ENCODE measurements at regions not wholly inside any gene's neighbourhood (a gene's known extent, or its start where the extent isn't known, plus 50 kb on each side); places are given as distances from the start of the nearest gene placed in this dataset.

DNA sequence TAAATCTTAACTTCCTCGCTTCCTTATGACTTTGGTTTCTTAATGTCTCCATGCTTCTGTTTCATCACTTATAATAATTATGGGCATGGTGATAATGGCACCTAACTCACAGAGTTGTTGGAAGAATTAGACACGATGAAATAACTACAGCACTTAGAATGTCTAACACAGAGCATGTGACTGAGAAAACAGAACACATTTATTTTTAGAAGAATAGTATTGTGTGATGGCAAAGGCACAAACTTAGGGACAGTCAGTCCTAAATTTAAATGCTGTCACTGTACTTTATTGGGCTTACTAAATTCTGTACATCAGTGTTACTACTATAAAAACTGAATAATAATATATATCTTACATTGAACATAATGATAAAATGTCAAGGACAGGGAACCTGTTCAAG, 391.1 kb upstream of the JAG1 start:
- Histone ChIP-seq H3K4me1 (ENCODE audit: low read length) (peaks cover 7% of the 10 kb centered on the region), H3K79me2 (ENCODE audit: low read length) (no peaks in the 10 kb centered on the region), H3K4me3 (ENCODE audit: low read length) (no peak overlapping the region), H2AFZ (ENCODE audit: low read depth, low read length) (no peak overlapping the region), H4K20me1 (ENCODE audit: insufficient read depth, low read length) (peaks cover 4% of the 10 kb centered on the region; the same call in 1 of the 2 replicates), H3K27ac (ENCODE audit: low read length) (no peak overlapping the region), H3K36me3 (replicated peaks; ENCODE audit: low read depth, low read length) (no peaks in the 10 kb centered on the region), H3K4me2 (ENCODE audit: low read length) (no peak overlapping the region), H3K27me3 (ENCODE audit: low read depth, low read length) (peaks cover 66% of the 10 kb centered on the region), H3K9ac (ENCODE audit: low read length) (no peak overlapping the region), H3K9me3 (ENCODE audit: insufficient read depth, low read length) (no peaks in the 10 kb centered on the region)
- no peak for TF ChIP-seq EZH2phosphoT487 (IDR thresholded peaks at IDR 0.05; ENCODE audit: low read depth)

DNA sequence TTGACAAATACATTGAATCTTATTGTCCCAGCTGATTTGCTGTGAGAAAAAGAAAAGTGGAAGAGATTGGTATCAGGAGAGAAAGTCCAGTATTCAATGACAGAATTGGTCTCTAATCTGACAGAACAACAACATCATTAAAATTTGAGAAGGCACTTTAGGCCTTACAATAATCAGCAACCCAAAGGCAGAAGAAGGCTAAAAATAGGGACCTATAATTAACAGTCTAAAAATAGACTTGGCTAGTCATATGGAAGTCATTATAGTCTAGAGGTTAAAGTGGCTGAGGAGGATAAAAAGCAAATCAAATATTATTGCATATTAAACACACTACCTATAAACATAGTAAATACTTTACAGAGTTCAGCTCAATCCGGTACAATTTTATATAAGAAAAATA, 393.6 kb upstream of the JAG1 start:
- Histone ChIP-seq H2AFZ (ENCODE audit: low read depth, low read length) (no peak overlapping the region), H3K27ac (ENCODE audit: low read length) (no peak overlapping the region), H3K36me3 (replicated peaks; ENCODE audit: low read depth, low read length) (no peaks in the 10 kb centered on the region), H3K9ac (ENCODE audit: low read length) (no peak overlapping the region), H4K20me1 (ENCODE audit: insufficient read depth, low read length) (peaks cover 4% of the 10 kb centered on the region; the same call in 1 of the 2 replicates), H3K9me3 (ENCODE audit: insufficient read depth, low read length) (peaks cover 5% of the 10 kb centered on the region; the same call in 1 of the 2 replicates), H3K27me3 (ENCODE audit: low read depth, low read length) (peaks cover 53% of the 10 kb centered on the region), H3K4me1 (ENCODE audit: low read length) (peaks cover 7% of the 10 kb centered on the region), H3K4me3 (ENCODE audit: low read length) (no peak overlapping the region), H3K79me2 (ENCODE audit: low read length) (no peaks in the 10 kb centered on the region), H3K4me2 (ENCODE audit: low read length) (no peak overlapping the region)
- no peak for TF ChIP-seq CTCF (IDR thresholded peaks at IDR 0.05; ENCODE audit: low read depth, low read length)
- TF ChIP-seq EZH2phosphoT487 (IDR thresholded peaks at IDR 0.05; ENCODE audit: low read depth), result no peak

GRCh38 chr20:11072982-11073381, 399.2 kb upstream of the JAG1 start:
- H3K4me2 ChIP-seq (ENCODE audit: low read length), result no peak overlapping the region
- no peaks in the 10 kb centered on the region for H3K4me1 ChIP-seq (ENCODE audit: low read length)
- H3K36me3 ChIP-seq (replicated peaks; ENCODE audit: low read depth, low read length), result no peaks in the 10 kb centered on the region
- H3K79me2 ChIP-seq (ENCODE audit: low read length), result no peaks in the 10 kb centered on the region
- H3K9me3 ChIP-seq (ENCODE audit: insufficient read depth, low read length), result peaks cover 5% of the 10 kb centered on the region; the same call in 1 of the 2 replicates
- no peak for TF ChIP-seq CTCF (IDR thresholded peaks at IDR 0.05; ENCODE audit: low read depth, low read length)
- no peak for TF ChIP-seq EZH2phosphoT487 (IDR thresholded peaks at IDR 0.05; ENCODE audit: low read depth)
- no peak overlapping the region for H2AFZ ChIP-seq (ENCODE audit: low read depth, low read length)
- no peak overlapping the region for H3K27ac ChIP-seq (ENCODE audit: low read length)
- no peak overlapping the region for H3K4me3 ChIP-seq (ENCODE audit: low read length)
- H3K27me3 ChIP-seq (ENCODE audit: low read depth, low read length), result peaks cover 10% of the 10 kb centered on the region; the same call in 1 of the 2 replicates
- H4K20me1 ChIP-seq (ENCODE audit: insufficient read depth, low read length), result no peaks in the 10 kb centered on the region
- no peak overlapping the region for H3K9ac ChIP-seq (ENCODE audit: low read length)

- no peaks in the 10 kb centered on the region for H3K4me1 ChIP-seq (ENCODE audit: low read length)
- H2AFZ ChIP-seq (ENCODE audit: low read depth, low read length), result no peak overlapping the region
- H3K36me3 ChIP-seq (replicated peaks; ENCODE audit: low read depth, low read length), result no peaks in the 10 kb centered on the region
- no peak for TF ChIP-seq CTCF (IDR thresholded peaks at IDR 0.05; ENCODE audit: low read depth, low read length)
- no peak for TF ChIP-seq EZH2phosphoT487 (IDR thresholded peaks at IDR 0.05; ENCODE audit: low read depth)
- H3K4me3 ChIP-seq (ENCODE audit: low read length), result no peak overlapping the region
- H3K9me3 ChIP-seq (ENCODE audit: insufficient read depth, low read length), result peaks cover 2% of the 10 kb centered on the region; the same call in 1 of the 2 replicates
- H3K4me2 ChIP-seq (ENCODE audit: low read length), result no peak overlapping the region
- no peak overlapping the region for H3K9ac ChIP-seq (ENCODE audit: low read length)
- H3K27ac ChIP-seq (ENCODE audit: low read length), result no peak overlapping the region
- 0 out of 2 replicates have a peak, but pooled peaks cover 7% of the 10 kb centered on the region for H3K27me3 ChIP-seq (ENCODE audit: low read depth, low read length)
- no peaks in the 10 kb centered on the region for H4K20me1 ChIP-seq (ENCODE audit: insufficient read depth, low read length)
- H3K79me2 ChIP-seq (ENCODE audit: low read length), result no peaks in the 10 kb centered on the region
These were observed 402.8 kb upstream of the JAG1 start for GRCh38 chr20:11076434-11077105.

Measured in OCI-LY3 (cell line).